NCI-H510A (cell line): ENCODE measurements at regions not wholly inside any gene's neighbourhood (a gene's known extent, or its start where the extent isn't known, plus 50 kb on each side); places are given as distances from the start of the nearest gene placed in this dataset.
"Not testable (repeated sequence)": the region's sequence is repeated elsewhere in the genome, so short reads cannot be mapped to it uniquely, and the experiment has no call there.

ENCODE experiments used
- DNase-seq: peaks from one replicate; lab custom pipeline; 2025; lab: John Stamatoyannopoulos, UW

DNA sequence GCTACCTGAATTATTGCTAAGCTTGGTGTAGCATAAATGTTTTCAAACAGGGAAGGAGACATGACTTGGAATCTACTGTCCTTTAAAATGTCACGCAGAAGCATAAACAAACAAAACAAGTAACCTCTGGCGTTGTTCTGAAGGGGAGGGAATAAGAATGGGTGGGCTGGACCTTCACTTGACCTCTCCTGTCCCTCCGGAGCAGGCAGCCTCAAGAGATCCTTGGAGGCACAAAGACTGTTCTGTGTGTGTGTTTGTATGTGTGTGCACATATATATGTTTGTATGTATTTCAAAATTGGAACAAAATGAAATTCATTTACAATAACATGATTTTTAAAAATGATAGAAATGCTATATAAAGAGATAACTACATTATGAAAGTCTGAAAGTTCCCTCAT is 91.3 kb upstream of the DCLK2 start:
- DNase-seq, result no peak

DNA sequence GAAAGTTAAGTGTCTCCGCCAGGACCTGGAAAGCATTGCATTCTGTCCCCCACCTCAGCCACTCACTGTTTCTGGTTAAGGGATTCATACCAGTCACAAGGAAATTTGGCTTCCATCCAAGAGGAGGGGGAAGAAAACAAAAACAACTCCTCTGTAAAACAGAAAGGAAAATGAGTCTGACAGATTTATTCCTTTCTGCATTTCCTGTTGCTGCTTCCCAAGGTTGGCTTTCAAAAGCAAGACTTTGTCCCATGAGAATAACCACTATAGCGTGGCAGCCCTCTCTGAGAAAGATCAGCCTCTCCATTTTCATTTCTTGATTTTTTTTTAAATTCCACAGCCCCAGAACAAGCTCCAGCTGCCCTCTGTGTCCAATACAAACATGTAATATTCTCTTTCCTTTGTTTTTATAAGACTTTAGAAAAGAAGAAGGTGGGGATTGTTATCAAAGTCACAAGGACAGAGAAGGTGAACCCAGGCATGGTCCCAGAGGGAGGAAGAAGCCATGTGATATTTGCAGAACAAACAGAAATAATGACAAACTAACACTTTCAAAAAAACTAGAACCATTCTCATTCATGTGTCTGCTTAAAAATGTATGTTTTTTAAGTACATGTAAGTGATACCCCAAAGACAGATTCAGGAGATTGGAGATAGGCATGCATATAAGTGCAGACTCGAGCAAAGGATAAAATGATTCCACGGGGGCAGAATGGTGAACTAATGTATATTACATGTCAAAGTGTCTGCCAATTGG is 90.7 kb upstream of the DCLK2 start:
- DNase-seq, result no peak

DNA sequence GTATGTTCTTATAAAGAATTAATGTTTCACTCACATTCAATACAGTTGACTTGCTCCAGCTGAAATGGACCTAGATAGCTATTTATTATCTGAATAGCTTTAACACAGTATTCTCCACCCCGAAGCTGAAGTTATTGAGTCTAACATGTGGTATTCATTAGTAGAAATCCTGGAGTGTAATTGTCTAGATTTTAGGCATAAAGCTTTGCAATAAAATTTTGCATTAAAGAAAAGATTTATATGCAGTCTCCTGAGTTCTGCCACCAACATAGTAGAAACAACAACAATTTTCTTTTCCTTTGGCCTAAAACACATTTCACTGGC is 90.2 kb upstream of the DCLK2 start:
- no peak for DNase-seq

GRCh38 chr4:149993030-149993429 is 85.2 kb upstream of the DCLK2 start:
- DNase-seq, result no peak

DNA sequence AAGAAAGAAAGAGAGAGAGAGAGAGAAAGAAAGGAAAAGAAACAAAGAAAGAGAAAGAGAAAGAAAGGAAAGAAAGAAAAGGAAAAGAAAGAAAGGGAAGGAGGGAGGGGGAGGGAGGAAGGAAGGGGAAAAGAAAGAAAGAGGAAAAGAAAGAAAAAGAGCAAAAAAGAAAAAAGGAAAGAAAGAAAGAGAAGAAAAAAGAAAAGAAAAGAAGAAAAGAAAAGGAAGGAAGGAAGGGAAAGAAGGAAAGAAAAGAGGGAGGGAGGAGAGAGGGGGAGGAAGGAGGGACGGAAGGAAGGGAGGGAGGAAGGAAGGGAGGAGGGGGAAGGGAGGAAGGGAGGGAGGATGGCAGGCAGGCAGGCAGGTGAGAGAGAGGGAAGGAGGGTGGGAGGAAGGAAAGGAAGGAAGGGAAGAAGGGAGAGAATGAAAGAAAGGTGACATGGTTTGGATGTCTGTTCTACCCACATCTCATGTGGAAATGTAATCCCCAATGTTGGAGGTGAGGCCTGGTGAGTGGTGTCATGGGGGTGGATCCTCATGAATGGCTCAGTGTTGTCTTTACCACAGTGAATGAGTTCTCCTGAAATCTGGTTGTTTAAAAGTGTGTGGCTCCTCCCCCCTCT is 83.0 kb upstream of the DCLK2 start:
- no peak for DNase-seq

DNA sequence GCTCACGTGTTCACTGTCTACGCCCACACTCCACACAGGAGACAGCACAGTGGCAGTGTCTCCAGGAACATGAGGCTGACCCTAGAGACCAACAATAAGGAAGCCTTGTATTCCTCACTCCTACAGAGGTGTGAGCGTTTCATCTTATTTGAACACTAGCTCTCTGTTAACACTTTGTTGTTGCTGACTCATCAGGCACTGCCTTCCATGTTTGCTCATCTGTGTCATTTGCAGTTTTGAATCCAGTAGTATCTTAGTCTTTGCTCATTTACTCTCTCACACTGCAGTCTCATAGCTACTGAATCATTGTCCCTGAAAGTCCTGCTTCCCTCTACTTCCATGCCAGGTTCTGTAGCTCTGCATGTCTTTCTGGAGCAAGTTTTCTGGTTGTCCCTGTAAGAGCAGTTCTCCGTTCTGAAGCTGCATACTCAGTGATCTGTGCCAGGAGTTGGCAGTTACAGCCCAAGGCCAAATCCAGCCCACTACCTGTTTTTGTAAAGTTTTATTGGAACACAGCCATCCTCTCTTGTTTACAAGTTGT is 80.3 kb upstream of the DCLK2 start:
- no peak for DNase-seq

- no peak for DNase-seq
Measured at GRCh38 chr4:149999485-150000074, 78.7 kb upstream of the DCLK2 start.

DNA sequence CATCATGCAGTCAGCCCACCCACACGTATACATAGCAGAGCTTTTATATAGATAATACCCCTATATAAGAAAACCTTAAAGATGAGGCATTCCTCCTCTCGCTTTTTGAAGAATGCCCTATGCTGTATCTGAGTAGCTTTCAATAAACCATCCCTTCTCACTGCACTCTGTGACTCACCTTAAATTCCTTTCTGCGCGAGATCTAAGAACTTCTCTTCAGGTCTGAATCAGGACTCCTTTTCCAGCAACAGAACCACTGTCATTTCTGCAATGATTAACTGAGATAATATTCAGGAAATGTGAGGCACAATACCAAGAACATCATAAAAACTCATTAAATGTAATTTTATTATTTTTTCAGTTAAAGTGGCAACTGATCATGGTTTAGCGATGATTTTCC is 76.4 kb upstream of the DCLK2 start:
- no peak for DNase-seq

DNA sequence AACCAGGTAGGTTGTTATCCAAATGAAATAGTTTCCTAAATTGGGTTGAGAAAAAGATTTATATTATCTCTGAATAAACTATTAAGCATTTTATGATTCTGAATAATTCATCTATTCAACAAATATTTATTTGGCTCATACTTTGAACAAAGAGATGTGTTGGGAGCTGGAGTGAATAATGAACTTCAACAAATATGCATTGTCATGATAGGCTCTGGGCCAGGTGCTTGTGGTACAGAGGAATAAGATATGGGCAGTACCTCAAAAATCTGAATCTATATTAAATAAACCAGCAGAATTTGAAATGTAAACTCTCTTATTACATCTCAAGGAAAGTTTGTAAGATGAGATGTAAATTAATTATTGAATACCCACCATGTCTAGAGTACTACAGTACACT is 75.7 kb upstream of the DCLK2 start:
- DNase-seq, result no peak

- DNase-seq, result no peak
Measured at GRCh38 chr4:150004481-150004880, 73.8 kb upstream of the DCLK2 start.

DNA sequence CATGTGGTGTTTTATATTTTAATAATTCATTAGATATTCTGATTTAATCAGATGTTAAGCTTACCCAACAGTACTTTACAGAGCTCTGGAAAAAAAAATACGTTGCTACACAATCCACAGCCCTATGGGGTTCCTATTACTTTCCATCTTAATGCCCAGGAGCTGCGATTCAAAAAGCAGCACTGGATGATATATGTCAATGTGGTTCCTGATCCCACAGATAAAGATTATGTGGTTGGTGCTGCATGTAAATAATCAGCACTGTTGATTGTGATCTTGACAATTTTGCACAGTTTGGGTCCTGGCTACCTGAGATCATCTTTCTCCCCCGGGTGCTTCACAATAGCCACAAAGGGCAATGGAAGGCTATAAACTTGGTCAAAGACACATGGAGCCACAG is 72.7 kb upstream of the DCLK2 start:
- no peak for DNase-seq

- DNase-seq, result no peak
Measured at GRCh38 chr4:150006197-150006596, 72.0 kb upstream of the DCLK2 start.

DNA sequence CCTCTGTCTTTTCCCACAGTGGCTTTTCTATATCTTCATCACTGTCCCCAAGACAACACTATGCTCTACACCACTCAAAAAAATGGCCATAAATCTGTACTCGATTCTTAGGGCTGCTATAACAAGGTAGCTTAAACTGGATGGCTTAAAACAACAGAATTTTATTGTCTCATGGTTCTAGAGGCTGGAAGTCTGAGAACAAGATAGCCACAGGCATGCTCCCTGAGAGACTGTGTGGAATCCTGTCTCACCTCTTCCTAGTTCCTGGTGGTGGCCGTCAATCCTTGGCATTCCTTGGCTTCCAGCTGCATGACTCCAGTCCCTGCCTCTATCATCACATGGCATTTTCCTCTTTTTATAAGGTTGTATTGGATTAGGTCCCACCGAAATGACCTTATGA is 70.7 kb upstream of the DCLK2 start:
- DNase-seq, result no peak

- DNase-seq, result no peak
Measured at GRCh38 chr4:150008546-150008945, 69.7 kb upstream of the DCLK2 start.

- DNase-seq, result no peak
Measured at GRCh38 chr4:150009533-150009932, 68.7 kb upstream of the DCLK2 start.

- peak; percentile 17 for DNase-seq
Measured at GRCh38 chr4:150010525-150011126, 67.6 kb upstream of the DCLK2 start.

DNA sequence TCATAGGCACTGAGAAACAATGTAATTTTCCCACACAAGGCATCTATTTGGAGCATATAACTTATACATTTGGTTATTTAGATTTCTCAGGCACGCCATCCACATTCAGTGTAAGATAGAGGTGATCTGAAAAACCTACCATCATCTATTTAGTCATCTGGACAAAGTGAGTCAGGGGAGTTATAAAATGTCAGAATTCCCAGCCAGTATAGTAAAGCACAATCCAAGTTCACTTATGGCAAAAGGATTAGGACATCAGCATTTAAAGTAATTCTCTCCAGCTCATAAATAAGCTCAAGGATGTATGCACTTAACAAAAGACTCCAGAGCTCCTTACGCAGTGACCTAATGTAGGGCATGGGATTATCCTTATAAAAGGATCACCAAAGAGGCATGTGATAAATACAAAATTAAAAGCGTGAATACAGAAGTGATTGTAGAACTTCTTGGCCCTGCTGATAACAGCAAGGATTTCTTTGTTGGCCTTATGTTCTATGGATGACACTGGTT is 65.3 kb upstream of the DCLK2 start:
- DNase-seq, result no peak

DNA sequence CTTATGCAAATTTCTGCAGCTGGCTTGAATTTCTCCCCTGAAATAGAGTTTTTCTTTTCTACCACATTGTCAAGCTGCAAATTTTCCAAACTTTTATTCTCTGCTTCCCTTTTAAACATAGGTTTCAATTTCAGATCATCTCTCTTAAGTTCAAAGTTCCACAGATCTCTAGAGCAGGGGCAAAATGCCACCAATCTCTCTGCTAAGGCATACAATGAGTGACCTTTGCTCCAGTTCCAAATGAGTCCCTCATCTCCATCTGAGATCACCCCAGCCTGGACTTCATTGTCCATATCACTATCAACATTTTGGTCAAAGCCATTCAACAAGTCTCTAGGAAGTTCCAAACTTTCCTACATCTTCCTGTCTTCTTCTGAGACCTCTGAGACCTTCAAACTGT is 62.3 kb upstream of the DCLK2 start:
- DNase-seq, result not testable (repeated sequence)

- not testable (repeated sequence) for DNase-seq
Measured at GRCh38 chr4:150016621-150017020, 61.6 kb upstream of the DCLK2 start.

DNA sequence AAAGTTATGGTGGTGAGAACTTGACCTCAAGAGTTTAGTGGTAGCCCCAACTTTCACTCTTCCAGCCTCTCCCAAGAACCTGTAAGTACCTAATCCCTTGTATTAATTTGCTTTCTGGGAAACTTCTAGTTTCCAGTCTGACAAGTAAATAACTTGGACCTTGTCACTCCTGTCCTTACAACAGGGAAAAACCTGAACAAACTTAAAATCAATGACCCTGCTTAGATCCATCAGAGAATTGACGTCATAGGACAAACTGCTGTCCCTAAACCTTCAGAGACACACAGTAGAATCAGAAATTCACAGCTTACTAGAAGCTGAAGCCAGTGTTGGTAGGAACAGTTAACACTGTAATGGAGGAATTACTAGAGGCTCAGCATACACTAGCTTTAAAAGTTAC is 60.0 kb upstream of the DCLK2 start:
- no peak for DNase-seq

DNA sequence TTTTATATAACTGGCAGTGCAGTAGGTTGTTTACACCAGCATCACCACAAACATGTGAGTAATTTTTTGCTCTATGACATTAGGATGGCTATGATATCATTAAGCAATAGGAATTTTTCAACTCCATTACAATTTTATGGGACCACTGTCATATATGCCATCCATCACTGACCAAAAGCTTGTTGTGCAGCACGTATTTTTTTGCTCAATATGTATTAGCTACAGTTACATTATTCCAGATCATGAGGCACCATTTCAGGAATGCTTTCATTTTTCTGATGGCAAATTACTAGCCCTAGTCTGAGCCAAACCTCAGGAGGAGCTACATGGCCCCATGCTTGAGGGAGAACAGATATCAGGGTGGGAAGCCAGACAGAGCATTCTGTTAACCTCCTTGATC is 56.8 kb upstream of the DCLK2 start:
- no peak for DNase-seq

- no peak for DNase-seq
Measured at GRCh38 chr4:150023489-150023888, 54.8 kb upstream of the DCLK2 start.

DNA sequence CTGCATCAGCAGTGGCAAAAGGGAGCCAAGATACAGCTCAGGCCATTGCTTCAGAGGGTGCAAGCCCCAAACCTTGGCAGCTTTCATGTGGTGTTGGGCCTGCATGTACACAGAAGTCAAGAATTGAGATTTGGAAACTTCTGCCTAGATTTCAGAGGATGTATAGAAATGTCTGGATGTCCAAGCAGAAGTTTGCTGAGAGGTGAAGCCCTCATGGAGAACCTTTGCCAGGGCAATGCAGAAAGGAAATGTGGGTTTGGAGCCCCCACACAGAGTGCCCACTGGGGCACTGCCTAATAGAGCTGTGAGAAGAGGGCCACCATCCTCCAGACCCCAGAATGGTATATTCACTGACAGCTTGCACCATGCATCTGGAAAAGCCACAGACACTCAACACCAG is 51.3 kb upstream of the DCLK2 start:
- not testable (repeated sequence) for DNase-seq
